ENCODE measurements at regions not wholly inside any gene's neighbourhood (a gene's known extent, or its start where the extent isn't known, plus 50 kb on each side); places are given as distances from the start of the nearest gene placed in this dataset.

DNA sequence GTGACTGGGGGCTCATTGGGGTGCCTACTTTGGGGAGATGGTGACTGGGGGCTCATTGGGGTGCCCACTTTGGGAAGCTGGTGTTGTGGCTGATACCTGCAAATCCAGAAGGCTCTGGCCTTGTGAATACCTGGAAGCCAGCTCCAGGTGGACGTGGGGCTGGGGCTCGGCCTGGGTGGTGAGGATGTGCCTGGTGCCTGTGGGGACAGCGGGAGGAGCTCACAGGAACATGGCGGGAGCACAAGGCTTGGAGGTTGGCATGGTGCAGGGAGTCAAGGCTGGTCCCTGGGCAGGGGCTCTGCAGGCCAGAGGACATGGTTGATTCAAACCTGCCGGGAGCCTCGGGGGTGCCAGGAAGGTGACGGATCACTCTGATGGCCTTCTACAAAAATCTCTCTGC, 1165.7 kb downstream of the BRD1 start:
- in situ Hi-C loops (cut with MboI), result no loop called here
- Histone ChIP-seq H3K9me2 (ENCODE audit: insufficient read depth) (no peaks in the 10 kb centered on the region), H3K27ac (no peak overlapping the region), H3K9me3 (ENCODE audit: low read depth) (no peaks in the 10 kb centered on the region), H4K20me1 (ENCODE audit: insufficient read depth) (no peaks in the 10 kb centered on the region), H3K79me2 (ENCODE audit: insufficient read depth) (no peaks in the 10 kb centered on the region), H2AFZ (no peak overlapping the region), H3K4me2 (ENCODE audit: unreplicated experiment) (no peak overlapping the region), H3F3A (ENCODE audit: insufficient read depth) (no peaks in the 10 kb centered on the region), H3K4me3 (no peak overlapping the region), H3K36me3 (ENCODE audit: low read depth) (no peaks in the 10 kb centered on the region), H3K4me1 (ENCODE audit: insufficient read depth) (no peaks in the 10 kb centered on the region), H3K27me3 (replicated peaks; ENCODE audit: insufficient read depth) (no peaks in the 10 kb centered on the region), H3K9ac (no peak overlapping the region)
- WGBS, 2 experiments (ENCODE audit: low coverage in 1 of 2, low lambda C conversion rate in 2 of 2, missing lambda C conversion rate in 2 of 2), result 45 to 55% methylated on average over 6 to 7 of the region's 7 CpGs
- TF ChIP-seq EZH2 (IDR thresholded peaks at IDR 0.05; ENCODE audit: insufficient read depth, poor library complexity, severe bottlenecking), result no peak
- no peak for TF ChIP-seq EZH2phosphoT487 (IDR thresholded peaks at IDR 0.05; ENCODE audit: insufficient read depth, low read depth)
- no peak for DNase-seq

DNA sequence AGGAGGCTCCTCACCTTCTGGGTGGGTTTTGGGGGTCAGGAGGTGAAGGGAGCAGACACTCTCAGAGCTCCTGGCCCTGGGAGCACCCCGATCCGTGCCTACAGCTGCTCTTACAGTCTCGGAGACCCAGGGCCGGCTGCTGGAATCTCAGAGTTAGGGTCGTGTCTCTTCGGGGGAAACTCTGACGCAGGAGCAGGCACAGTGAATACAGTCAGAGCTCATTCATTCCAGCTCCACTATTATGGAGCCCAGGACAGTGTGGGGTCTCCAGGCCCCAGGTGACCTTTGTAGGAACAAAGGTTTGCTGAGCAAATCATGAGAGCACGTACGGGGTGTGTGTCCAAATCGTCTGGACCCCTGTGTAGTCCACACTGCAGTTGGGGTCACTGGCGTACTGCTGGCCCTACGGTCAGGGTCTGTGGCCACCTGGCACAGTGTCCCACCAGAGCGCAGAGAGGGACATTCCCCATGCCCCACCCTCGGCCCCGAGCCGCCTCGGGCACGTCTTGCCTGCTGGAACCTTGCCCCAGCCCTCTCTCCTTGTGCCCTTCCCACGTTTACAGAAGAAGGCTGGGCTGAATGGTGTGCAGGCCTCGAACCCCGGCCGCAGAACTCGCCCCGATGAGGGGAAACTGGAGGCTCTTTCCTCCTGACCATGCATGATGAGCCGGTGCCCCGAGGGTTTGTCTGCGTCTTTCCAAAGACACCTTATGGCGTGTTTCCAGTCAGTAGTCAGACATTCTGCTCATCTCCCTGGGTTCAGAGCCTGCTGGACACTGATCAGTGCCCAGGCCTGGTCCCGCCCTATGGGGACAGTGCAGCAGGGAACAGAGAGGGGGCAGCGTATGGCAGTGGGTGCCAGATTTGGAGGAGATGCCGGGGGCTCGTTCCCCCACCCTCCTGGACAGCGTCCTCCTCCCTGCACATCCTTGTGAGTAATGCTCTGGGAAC, 1166.6 kb downstream of the BRD1 start:
- DNase-seq, result no peak
- no peak overlapping the region for H3K4me3 ChIP-seq
- H3K79me2 ChIP-seq (ENCODE audit: insufficient read depth), result no peaks in the 10 kb centered on the region
- no peaks in the 10 kb centered on the region for H3F3A ChIP-seq (ENCODE audit: insufficient read depth)
- no peak overlapping the region for H3K4me2 ChIP-seq (ENCODE audit: unreplicated experiment)
- no peaks in the 10 kb centered on the region for H3K9me2 ChIP-seq (ENCODE audit: insufficient read depth)
- H3K36me3 ChIP-seq (ENCODE audit: low read depth), result no peaks in the 10 kb centered on the region
- no peak overlapping the region for H3K9ac ChIP-seq
- H3K27ac ChIP-seq, result no peak overlapping the region
- no peak overlapping the region for H2AFZ ChIP-seq
- TF ChIP-seq EZH2phosphoT487 (IDR thresholded peaks at IDR 0.05; ENCODE audit: insufficient read depth, low read depth) (no peak), EZH2 (IDR thresholded peaks at IDR 0.05; ENCODE audit: insufficient read depth, poor library complexity, severe bottlenecking) (no peak)
- no peaks in the 10 kb centered on the region for H4K20me1 ChIP-seq (ENCODE audit: insufficient read depth)
- 35 to 41% methylated on average over 30 to 33 of the region's 33 CpGs for WGBS, 2 experiments (ENCODE audit: low coverage in 1 of 2, low lambda C conversion rate in 2 of 2, missing lambda C conversion rate in 2 of 2)
- no peaks in the 10 kb centered on the region for H3K4me1 ChIP-seq (ENCODE audit: insufficient read depth)
- no peaks in the 10 kb centered on the region for H3K27me3 ChIP-seq (replicated peaks; ENCODE audit: insufficient read depth)
- no peaks in the 10 kb centered on the region for H3K9me3 ChIP-seq (ENCODE audit: low read depth)
- in situ Hi-C loops (cut with MboI), result no loop called here

- H3K9me3 ChIP-seq (ENCODE audit: low read depth), result no peaks in the 10 kb centered on the region
Measured at GRCh38 chr22:48660104-48660789, 1167.4 kb downstream of the BRD1 start.

GRCh38 chr22:48659404-48659996, 1168.2 kb downstream of the BRD1 start:
- Histone ChIP-seq H3K9me3 (ENCODE audit: low read depth) (no peaks in the 10 kb centered on the region), H4K20me1 (ENCODE audit: insufficient read depth) (no peaks in the 10 kb centered on the region), H3F3A (ENCODE audit: insufficient read depth) (no peaks in the 10 kb centered on the region), H3K27ac (no peak overlapping the region), H3K4me3 (no peak overlapping the region), H3K27me3 (replicated peaks; ENCODE audit: insufficient read depth) (no peaks in the 10 kb centered on the region), H3K36me3 (ENCODE audit: low read depth) (no peaks in the 10 kb centered on the region), H3K9ac (no peak overlapping the region), H3K4me2 (ENCODE audit: unreplicated experiment) (no peak overlapping the region), H3K4me1 (ENCODE audit: insufficient read depth) (no peaks in the 10 kb centered on the region), H2AFZ (no peak overlapping the region), H3K9me2 (ENCODE audit: insufficient read depth) (no peaks in the 10 kb centered on the region), H3K79me2 (ENCODE audit: insufficient read depth) (no peaks in the 10 kb centered on the region)
- 10 to 12% methylated on average over 8 of the region's 8 CpGs for WGBS, 2 experiments (ENCODE audit: low coverage in 1 of 2, low lambda C conversion rate in 2 of 2, missing lambda C conversion rate in 2 of 2)
- TF ChIP-seq EZH2 (IDR thresholded peaks at IDR 0.05; ENCODE audit: insufficient read depth, poor library complexity, severe bottlenecking) (no peak), EZH2phosphoT487 (IDR thresholded peaks at IDR 0.05; ENCODE audit: insufficient read depth, low read depth) (no peak)
- no peak for DNase-seq
- in situ Hi-C loops (cut with MboI), result no loop called here

More at GRCh38 chr22:48660104-48660789, 1167.4 kb downstream of the BRD1 start:
- TF ChIP-seq EZH2phosphoT487 (IDR thresholded peaks at IDR 0.05; ENCODE audit: insufficient read depth, low read depth) (no peak), EZH2 (IDR thresholded peaks at IDR 0.05; ENCODE audit: insufficient read depth, poor library complexity, severe bottlenecking) (no peak)
- Histone ChIP-seq H3K4me2 (ENCODE audit: unreplicated experiment) (no peak overlapping the region), H3F3A (ENCODE audit: insufficient read depth) (no peaks in the 10 kb centered on the region), H3K27me3 (replicated peaks; ENCODE audit: insufficient read depth) (no peaks in the 10 kb centered on the region), H3K9me2 (ENCODE audit: insufficient read depth) (no peaks in the 10 kb centered on the region), H3K9ac (no peak overlapping the region), H4K20me1 (ENCODE audit: insufficient read depth) (no peaks in the 10 kb centered on the region), H3K4me3 (no peak overlapping the region), H3K4me1 (ENCODE audit: insufficient read depth) (no peaks in the 10 kb centered on the region), H3K36me3 (ENCODE audit: low read depth) (no peaks in the 10 kb centered on the region), H3K79me2 (ENCODE audit: insufficient read depth) (no peaks in the 10 kb centered on the region), H3K27ac (no peak overlapping the region), H2AFZ (no peak overlapping the region)
- WGBS, 2 experiments (ENCODE audit: low coverage in 1 of 2, low lambda C conversion rate in 2 of 2, missing lambda C conversion rate in 2 of 2), result 28 to 44% methylated on average over 22 of the region's 22 CpGs
- DNase-seq, result no peak
- in situ Hi-C loops (cut with MboI), result no loop called here
